Neural progenitor cell (in vitro differentiated cells): ENCODE measurements at regions not wholly inside any gene's neighbourhood (a gene's known extent, or its start where the extent isn't known, plus 50 kb on each side); places are given as distances from the start of the nearest gene placed in this dataset.

Source experiments
- CTCF ChIP-seq: fragments of 200-600 bp; sonication (generic); IDR thresholded peaks from 2 replicates; pipeline ENCODE4 v1.5.1; 2017; ENCODE audit warnings: antibody characterized with exemption, mild to moderate bottlenecking
- EZH2 ChIP-seq: fragments of 200-600 bp; sonication (generic); IDR thresholded peaks from 2 replicates; pipeline ENCODE4 v1.6.1; 2017; ENCODE audit warnings: antibody characterized with exemption, mild to moderate bottlenecking, moderate library complexity
- EZH2phosphoT487 ChIP-seq: fragments of 200-600 bp; sonication (generic); IDR thresholded peaks from 2 replicates; pipeline ENCODE4 v1.6.1; 2017; ENCODE audit warnings: antibody characterized with exemption

GRCh38 chr4:124955476-124955875, 242.9 kb upstream of the ANKRD50 start:
- no peak for TF ChIP-seq CTCF
- no peak for TF ChIP-seq EZH2
- TF ChIP-seq EZH2phosphoT487, result no peak
